ENCODE measurements at regions not wholly inside any gene's neighbourhood (a gene's known extent, or its start where the extent isn't known, plus 50 kb on each side); places are given as distances from the start of the nearest gene placed in this dataset.

DNA sequence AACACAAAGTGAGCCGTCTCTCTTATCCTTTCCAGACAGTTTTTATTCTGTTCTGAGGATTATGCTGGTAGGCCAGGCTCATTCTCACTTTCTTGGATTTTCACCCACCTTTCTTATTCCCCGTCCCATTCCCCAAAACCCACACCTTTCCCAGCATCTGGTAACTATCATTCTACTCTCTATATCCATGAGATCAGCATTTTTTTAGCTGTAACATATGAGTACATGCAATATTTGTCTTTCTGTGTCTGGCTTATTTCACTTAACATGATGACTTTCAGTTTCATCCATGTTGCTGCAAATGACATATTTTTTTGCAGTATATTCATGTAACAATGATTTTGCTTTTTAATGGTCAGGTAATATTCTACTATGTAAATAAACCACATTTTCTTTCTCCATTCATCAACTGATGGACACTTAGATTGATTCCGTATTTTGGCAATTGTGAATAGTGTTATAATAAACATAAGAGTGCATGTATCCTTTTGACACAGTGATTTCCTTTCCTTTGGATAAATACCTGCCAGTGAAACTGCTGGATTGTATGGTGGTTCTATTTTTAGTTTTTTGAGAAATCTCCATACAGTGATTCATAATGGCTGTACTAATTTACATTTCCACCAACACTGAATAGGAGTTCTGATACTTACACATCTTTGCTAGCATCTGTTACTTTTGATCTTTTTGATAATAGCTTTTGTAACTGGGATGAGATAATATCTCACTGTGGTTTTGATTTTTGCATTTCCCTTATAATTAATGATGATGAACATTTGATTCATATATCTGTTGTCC, 289.3 kb downstream of the RPRM start:
- no peak for DNase-seq

DNA sequence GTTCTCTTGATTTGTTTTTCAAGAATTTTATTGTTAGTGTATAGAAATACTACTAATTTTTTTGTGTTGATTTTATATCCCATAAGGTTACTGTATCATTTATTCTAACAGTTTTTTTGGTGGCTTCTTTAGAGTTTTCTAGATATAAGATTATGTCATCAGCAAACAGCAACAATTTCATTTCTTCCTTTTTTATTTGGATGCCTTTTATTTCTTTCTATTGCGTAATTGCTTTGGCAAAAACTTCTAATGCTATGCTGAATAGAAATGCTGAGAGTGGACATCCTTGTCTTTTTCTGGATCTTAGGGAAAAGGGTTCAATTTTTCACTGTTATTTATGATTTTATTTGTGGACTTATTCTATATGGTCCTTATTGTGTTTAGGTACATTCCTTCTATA, 298.8 kb downstream of the RPRM start:
- no peak for DNase-seq

DNA sequence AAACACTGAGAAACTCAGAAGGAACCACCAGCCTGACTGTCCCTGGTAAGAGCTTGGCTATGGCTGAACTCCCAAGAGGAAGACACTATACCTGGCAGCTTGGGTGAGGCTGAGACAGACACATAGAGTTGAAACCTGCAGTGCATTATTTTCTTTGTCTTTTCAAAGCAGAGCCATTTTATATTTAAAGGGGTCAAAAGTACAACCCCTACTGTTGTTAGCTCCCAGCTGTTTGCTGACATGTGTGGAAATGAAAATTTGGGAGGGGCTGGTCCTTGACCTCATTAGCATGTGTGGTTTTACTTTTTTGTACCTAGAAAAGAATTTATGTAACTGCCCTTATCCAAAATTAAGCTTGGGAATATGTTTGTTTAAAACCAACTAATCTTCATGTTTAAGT, 309.0 kb downstream of the RPRM start:
- no peak for DNase-seq

DNA sequence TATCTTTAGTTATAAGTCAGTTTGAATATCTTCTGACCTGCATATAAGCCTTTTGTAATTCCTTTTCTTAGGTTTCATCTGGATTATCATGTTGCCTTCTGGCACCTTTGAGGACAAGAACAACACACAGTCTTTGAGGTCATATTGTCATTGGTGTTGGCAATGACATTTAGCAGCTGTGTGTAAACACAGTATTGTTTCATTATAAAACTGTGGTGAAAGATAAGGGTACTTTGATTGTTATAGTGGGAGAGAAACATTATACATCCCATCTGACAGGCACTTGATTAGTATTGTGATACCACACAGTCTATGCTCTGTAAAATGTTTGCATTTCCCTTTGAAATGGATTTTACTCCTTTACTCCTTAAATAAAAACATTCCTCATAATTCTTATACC, 313.5 kb downstream of the RPRM start:
- DNase-seq = no peak

DNA sequence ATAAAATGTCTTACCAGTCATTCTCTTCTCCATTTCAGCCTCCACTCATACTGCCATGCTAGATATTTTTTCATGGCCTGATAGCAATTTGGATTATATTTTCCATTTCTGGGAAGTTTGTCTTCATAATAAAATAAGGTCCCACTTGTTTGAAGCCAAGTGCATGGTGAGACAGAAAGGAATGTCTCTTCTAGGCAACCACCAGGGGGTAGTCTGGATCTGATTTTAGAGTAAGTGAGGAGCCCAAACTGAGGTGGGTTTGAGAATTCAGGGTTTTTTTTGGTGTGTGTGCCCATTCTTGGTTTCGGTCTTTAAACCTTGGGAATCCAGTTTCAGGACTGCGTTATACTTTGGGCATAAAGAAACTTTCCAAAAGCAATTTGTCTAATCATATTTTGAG, 315.5 kb downstream of the RPRM start:
- DNase-seq = no peak

DNA sequence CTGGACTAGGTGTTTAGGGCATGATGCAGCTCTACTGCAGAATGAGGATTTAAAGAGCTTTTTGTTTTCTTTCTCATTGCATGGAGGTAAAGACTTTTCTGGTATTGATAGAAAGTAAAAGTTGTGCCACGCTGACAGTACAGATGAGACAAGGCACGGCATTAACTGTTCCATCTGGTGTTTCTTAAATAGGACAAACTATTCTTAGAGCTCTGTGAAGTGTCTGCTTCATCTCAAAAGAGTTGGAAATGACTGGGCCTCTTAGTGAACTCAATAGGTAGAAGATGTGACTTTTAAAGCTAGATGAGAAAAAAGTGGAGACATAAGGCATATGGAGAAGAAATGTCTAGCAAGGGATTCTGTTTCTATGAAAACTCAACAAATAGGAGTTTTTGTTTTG, 321.8 kb downstream of the RPRM start:
- DNase-seq = no peak

DNA sequence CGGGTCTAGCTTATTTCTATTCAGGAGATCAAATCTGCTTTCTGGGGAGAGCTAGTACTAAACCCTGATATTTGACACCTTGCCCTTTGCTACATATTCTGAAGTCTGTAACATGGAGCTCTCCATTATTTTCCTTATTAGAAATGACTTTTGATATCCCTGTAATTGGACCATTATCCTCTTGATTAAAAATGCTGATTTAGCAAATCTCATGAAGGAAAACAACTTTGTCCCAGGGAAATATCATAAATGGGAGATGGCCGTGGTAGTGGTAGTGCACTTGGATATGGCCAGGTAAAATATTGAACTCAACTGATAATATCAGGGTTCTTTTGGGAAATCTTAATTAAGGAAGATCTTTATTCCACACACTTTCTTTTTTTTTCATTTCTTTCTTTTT, 326.5 kb downstream of the RPRM start:
- DNase-seq = no peak

DNA sequence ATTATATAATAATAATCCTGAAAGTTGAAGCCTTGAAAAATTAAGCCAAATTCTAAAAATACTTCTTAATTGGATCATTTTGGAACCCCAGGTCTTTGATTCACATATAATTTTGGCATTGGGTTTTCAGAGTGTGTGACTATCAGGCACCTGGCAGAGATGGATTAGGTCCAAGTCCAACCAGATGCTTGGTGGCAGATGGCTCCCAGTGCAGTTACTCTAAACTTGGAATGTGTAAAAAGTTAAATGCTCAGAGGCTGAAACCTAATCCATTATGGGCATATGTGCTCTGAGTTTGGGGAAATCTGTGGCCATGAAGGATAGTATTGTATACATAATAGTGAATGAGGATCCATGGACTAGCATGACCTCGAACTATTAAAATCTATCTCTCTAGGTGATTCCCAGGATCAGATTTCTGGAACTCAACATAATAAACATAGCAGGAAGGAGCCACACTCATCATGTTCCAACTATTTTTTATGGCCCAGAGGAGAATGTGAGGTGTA, 333.0 kb downstream of the RPRM start:
- peak in 1 of 2 donors; percentile 22 for DNase-seq

DNA sequence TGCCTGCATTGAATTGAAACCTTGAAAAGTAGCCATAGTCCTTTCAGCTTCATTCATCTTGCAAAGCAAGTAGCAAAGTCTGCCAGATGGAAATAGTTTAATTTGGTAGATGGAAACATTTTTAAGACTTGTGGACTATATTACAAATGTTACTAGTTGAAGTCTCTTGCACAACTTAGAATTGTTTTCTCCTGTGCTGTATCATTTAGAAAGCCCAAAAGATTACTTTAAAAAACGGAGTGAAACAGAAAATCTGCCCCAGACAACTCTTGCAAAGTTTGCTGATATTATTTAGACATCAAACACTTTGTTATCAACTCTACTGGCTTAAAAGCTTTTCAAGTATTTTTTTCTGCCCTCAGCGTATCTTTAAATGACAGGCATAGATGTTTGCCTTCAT, 335.0 kb downstream of the RPRM start:
- no peak for DNase-seq

DNA sequence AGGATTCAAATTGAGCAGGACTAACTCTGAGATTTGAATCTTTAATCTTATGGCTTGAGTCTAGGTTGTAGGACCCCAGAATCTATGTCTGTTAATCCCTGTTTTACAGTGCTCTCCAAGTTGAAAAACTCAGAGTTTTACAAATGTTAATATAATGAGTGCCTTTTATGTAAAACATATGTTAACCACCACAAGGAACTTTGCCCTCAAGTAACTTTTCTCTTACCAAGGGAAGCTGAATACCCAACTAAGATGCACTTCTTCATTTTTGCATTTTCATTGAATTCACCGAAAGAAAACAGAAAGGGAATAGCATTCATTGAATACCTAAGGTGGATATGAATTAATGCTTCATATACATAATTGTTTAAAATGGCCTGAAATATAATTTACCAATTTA, 338.1 kb downstream of the RPRM start:
- DNase-seq = no peak

DNA sequence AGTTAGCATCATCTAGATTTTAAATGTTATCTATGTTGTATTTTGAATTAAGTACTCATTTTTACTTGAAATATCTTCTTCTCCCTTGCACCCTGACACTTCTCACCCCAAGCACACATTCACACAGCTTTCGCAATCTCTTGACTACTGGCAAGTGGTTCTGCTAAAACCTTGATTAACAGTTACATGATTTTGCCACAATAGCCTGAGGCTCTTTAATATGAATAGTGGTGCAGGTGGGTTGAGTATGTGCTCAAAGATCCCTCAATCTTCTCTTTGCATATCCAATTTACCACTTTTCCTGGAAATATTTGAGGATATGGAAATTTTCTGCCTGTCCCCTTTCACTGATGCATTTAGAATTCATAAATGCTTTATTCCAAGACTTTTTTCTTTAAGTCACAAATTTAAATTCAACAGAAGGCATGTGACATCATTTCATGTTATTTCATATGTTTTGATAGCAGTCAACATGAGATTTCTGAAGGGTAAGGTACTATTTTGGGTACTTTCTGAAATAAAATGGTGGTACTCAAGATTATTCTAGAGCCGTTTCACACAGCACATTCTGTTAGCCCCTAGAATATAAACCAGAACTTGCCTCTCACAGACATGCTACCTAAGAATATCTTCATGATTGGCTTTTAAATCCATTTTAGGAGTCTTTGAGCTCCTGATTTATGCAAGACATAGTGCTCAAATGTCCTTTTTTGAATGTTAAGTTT, 339.7 kb downstream of the RPRM start:
- no peak for DNase-seq

DNA sequence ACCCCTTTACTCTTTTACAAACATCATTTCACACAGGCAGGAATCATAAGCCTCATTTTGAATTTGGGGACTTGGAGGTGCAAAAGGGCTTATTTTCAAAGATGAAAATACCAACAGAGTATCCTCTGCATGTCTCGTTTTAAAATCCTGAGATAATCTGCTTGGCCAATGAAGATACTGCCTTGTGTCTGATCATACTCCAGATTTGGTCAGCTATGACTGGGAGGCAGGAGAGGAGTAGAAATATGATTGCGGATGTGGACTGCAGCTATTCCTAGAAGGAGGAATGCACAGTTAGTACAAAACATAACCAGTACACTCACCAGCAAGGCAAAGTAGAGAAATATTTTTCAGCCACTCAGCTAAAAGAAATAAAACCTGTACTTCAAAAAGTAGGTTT, 342.3 kb downstream of the RPRM start:
- no peak for DNase-seq

DNA sequence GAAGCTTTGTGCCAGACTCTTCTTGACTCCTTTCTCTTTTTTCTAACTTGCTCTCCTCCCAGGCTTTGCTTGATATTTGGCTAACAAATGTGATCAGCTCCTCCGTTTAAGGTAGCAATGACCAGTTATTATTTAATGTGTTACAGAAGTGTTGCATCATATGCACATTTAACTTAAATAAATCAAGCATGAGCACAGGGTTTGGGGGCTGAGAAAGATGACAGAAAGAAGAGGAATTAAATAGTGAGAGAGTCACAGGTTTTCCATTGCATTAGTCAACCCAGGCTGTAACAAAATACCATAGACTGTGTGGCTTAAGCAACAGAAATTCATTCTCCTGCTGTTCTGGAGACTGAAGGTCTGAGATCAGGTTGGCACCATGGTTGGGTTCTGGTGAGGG, 343.8 kb downstream of the RPRM start:
- DNase-seq = no peak

DNA sequence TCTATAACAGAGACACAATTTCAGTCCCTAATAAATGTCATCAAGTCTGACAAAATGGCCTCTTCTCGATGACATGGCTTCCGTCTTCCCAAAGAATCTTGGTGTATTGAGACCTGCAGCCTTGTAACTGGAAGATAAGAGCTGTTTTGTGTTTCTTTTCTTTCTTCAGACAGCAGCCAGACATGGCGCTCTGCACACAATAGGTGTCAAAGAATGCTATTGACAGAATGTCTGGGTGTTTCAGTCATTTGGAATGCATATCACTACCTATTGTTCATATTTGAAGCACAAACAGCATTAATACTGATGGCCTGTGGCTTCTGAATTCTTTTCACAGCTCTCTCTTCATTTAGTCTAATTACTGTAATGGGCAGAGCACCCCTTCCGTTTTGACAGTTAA, 344.8 kb downstream of the RPRM start:
- no peak for DNase-seq

DNA sequence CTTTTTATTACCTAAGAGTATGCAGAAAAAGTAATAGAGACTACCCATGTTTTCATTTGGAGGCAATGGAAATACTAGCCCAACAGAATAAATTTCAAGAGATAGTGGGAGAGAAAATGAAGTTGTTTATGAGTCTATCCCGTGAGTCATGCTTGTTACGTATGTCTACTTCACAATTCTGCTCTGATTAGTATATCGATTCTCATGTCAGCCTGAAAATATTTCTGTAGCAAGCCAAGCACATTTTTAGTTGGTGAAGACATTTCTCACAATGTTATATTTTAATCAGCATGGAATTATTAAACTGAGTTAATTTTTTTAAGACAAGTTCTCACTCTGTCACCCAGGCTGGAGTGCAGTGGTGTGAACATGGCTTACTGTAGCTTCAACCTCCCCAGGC, 346.1 kb downstream of the RPRM start:
- no peak for DNase-seq

DNA sequence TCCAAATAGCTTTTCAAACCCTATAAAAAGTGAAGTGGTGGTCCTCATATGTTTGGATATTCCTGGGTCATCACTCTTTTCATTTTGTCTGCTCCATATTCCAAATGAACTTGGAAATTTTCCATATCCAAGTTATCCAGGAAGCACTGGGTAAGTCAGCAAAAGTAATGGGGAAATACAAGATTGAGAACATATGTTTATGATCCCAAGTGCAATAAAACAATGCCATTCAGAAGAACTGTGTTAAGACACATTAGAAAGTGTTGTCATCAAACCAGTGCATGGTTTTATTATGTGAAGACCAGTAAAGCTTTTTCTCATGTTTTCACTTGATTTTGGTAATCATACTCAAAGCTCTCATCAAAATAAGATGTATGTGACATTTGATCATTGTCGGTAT, 363.4 kb downstream of the RPRM start:
- no peak for DNase-seq

DNA sequence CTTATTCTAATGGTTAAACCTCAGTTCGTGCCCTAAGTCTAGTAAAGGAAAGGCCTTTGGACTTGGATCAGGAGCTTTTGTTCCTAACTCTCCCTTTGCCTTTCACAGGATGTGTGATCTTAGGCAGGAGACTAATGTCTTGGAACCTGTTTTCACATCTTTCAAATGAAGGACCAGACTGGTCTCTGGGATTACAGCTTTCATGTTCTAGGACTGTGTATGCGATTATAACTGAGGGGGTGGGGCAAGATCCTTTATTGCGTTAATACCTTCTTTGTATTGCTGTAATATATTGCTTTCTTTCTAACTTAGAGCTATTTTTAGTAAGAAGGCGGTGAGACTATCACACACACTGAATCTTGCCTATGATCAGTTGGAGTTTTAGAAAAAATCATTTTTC, 368.1 kb downstream of the RPRM start:
- no peak for DNase-seq

DNA sequence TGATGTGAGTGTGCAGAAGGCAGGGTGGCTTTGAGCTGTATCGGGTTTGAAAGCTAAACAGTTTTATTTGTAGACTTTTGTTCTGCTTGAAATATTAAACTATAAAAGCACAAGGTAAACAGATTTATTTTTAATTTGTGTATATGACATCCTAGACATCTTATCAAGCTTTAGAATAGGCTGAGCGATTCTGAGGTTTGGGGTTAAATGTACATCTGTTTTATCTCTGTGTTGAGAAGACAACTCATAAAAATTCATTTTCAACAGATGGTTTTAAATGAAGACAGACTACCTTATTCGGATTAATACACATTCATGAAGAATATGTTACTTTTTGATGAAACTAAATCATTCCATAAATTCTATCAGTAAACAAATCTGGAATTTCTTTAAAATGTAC, 368.8 kb downstream of the RPRM start:
- DNase-seq = no peak

DNA sequence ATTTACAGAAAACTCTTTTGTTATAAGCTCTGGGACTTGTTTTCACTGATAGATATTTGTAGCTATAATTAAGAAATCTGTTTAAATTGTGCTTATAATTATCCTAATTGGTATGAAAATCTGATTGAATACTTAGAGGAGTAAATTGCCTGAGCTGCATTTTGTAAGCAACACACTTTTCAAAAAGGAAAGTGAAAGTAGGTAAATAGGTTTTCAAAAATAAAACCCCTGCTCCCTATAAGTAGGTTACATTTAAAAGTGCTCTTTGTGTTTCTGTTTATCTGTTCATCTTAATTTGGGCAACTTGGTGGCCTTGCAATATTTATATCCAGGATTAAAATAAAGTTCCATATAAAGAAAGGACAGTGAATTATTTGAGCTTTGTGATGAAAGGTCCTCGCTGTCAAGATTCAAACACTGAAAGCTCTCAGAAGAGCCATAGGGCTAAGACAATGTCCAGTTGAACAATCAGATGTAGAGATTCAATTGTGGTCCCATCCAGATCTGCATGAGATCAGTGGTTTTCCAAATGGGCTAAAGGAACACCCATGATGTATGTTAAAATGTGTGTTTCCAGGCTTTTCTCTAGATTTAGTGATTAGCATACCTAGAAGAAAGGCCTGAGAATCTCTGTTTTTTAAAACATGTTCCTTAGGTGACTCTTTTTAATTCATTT, 371.6 kb downstream of the RPRM start:
- no peak for DNase-seq

DNA sequence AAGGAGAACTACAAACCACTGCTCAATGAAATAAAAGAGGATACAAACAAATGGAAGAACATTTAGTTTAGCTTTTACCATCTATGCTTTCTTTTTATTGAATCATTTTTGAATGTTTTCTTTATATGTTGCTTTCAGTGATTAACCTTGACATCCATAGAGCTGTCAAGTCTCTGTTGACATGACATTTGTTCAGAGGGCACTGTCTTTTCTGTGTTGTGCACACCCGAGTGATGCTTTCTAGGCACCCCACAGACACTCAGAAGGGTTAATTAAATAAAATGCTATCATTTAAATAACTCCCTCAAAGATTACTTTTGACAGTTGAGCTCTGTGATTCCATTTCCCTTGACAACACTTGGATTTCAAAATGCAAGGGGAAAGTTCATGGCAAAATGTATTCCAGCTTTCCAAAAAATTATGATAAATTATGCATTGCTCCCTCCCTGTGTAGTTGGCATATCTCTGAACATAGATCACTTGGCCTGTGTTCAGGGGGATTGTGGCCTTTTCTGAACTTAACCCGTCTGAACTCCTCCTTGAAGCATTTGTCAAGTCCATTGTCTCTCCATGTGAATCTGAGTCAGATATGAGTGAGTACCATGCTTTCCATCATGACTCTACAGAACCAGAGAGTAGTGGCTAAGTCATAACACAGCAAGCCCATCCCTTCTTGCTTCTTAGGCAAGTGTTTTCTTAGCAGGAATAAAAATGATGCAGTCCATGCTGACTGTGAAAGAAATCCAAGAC, 372.6 kb downstream of the RPRM start:
- no peak for DNase-seq

DNA sequence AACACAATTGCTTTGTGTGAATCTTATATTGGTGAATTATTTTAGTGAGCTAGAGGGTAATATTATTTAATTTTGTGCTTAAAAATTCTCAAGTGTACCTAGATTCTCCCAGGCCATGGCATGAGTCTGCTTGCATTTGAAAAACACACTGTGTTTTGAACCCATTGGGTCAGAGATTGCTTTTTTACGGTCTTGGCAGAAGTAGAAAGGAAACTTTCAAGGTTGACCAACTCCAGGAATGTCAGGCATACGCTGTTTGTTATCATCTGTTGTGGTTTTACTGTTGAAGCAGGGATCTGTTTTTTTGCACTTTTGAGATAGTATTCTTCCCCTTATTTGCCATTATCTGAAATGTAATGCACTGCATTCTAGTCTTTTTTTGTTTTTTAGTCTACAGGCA, 377.4 kb downstream of the RPRM start:
- no peak for DNase-seq

DNA sequence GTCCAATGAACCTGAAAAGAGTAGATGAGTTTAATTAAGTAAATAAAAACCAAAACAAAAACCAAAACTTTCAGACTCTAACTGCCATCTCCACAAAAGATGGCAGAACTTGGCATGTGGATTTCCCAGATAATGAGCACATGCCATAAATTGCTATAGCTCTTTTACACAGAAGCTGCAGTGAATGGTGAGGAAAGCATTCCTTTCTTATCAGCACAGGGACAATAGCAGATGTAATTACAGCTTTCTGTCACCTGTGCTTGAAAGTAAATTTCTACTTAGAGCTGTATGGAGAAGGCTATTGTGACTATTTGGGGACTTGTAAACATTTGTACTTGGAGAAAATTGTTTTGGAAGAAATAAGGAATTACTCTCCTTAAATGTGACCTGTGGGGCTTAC, 378.4 kb downstream of the RPRM start:
- DNase-seq = no peak

DNA sequence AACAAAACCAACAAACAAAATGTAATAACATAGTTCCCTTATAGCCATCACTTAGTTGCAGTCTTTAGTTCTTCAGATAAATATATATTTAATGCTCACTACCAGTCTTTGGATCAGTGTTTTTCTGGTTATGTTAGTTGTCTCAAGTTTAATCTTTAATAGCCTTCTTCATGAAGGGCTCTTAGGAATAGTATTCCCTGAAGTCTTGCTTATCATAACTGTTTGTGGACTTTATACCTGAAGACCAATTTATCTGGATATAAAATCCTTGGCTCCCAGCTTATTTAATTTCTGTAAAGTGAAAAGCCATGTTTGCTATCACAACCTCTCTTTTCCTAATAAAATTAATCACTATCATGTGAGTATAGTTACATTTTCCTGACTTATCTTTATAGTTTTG, 379.7 kb downstream of the ARL6IP6 start:
- DNase-seq = no peak
